ENCODE measurements at regions not wholly inside any gene's neighbourhood (a gene's known extent, or its start where the extent isn't known, plus 50 kb on each side); places are given as distances from the start of the nearest gene placed in this dataset.

DNA sequence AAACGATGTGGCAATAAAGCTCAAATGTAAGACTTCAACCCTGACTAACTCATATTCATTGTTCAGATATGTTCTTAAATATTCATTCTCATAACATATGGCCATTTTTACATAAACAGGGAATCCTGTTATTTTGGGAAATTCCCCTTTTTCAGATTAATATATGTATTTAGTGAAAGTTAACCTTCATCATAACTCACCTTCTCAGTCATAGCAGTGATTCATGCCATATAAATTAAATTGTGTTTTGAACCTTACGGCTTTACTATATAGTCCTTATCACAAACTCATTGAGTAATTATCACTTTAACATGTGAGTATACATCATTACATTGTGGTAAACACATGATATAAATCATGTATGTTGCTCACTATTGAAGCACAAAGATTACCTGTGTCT lies 392.5 kb upstream of the TRAM1L1 start:
- no peak overlapping the region for H3K4me3 ChIP-seq (ENCODE audit: low read depth, poor library complexity, severe bottlenecking)
- TF ChIP-seq, protein P1, sequence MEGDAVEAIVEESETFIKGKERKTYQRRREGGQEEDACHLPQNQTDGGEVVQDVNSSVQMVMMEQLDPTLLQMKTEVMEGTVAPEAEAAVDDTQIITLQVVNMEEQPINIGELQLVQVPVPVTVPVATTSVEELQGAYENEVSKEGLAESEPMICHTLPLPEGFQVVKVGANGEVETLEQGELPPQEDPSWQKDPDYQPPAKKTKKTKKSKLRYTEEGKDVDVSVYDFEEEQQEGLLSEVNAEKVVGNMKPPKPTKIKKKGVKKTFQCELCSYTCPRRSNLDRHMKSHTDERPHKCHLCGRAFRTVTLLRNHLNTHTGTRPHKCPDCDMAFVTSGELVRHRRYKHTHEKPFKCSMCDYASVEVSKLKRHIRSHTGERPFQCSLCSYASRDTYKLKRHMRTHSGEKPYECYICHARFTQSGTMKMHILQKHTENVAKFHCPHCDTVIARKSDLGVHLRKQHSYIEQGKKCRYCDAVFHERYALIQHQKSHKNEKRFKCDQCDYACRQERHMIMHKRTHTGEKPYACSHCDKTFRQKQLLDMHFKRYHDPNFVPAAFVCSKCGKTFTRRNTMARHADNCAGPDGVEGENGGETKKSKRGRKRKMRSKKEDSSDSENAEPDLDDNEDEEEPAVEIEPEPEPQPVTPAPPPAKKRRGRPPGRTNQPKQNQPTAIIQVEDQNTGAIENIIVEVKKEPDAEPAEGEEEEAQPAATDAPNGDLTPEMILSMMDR (IDR thresholded peaks at IDR 0.05): no peak
- TF ChIP-seq POLR2A (IDR thresholded peaks at IDR 0.05): no peak
- intact Hi-C loops (cut with DNase I; ENCODE audit: low total_unique reads): no loop called here
- WGBS, 2 donors: 74% methylated on average over 2 of the region's 2 CpGs
- no peak for DNase-seq (ENCODE audit: low spot score in 2 of 2)

DNA sequence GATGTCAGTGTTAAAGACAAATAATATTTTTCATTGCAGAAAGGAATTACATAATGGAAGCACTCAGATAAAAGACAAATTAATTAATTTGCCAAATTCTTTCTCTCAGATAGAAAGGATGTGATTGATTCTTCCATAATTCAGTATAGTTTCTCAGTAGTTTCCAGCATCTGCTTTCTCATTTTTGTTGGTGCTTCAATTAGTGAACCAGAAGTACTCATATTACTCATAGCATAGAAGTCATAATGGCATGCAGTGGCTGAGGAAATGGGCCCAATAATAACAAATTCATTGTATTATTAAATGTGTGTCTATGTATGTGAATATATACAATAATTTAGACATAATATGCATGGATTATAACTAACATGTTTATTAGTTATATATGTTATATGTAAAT lies 393.3 kb upstream of the TRAM1L1 start:
- no peak for DNase-seq (ENCODE audit: low spot score in 2 of 2)
- intact Hi-C loops (cut with DNase I; ENCODE audit: low total_unique reads): no loop called here
- no peak for TF ChIP-seq POLR2A (IDR thresholded peaks at IDR 0.05)
- TF ChIP-seq, protein P1 (IDR thresholded peaks at IDR 0.05): no peak
- H3K4me3 ChIP-seq (ENCODE audit: low read depth, poor library complexity, severe bottlenecking): no peak overlapping the region

DNA sequence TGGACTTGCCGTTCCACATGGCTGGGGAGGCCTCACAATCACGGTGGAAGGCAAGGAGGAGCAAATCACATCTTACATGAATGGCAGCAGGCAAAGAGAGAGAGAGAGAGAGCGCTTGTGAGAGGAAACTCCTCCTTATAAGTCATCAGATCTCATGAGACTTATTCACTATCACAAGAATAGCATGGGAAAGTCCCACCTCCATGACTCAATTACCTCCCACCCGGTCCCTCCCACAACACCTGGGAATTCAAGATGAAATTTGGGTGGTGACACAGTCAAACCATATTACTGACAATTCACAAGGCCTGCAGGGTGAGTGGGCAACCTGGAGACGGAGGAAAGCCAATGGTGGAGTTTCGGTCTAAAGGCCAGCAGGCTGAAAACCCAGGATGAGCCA lies 394.3 kb upstream of the TRAM1L1 start:
- no peak for DNase-seq (ENCODE audit: low spot score in 2 of 2)
- TF ChIP-seq POLR2A (IDR thresholded peaks at IDR 0.05): no peak
- TF ChIP-seq, protein P1 (IDR thresholded peaks at IDR 0.05): no peak
- WGBS, 2 donors: 76 to 77% methylated on average over 6 of the region's 6 CpGs
- intact Hi-C loops (cut with DNase I; ENCODE audit: low total_unique reads): no loop called here
- no peak overlapping the region for H3K4me3 ChIP-seq (ENCODE audit: low read depth, poor library complexity, severe bottlenecking)

DNA sequence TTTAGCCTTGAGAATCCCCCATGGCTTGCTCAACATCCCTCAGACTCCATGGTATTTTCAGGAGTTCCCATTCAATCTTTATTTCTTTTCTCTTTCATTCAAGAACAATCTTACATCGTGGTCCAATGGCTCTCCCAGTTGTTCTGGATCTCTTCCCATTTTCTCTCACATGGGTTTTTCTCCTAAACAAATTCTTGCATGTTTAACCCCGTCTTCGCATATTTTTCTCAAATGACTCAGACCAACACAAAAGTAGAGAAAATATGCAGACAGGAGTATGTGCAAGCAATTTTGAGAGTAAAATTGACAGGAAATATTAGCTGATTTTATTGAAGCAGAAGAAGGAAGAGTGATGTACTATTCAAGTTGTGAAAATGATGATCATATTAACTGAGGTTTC lies 396.4 kb upstream of the TRAM1L1 start:
- intact Hi-C loops (cut with DNase I; ENCODE audit: low total_unique reads): no loop called here
- WGBS, 2 donors: 42 to 47% methylated on average over 3 of the region's 3 CpGs
- DNase-seq (ENCODE audit: low spot score in 2 of 2): no peak
- TF ChIP-seq, protein P1 (IDR thresholded peaks at IDR 0.05): no peak
- TF ChIP-seq POLR2A (IDR thresholded peaks at IDR 0.05): no peak
- H3K4me3 ChIP-seq (ENCODE audit: low read depth, poor library complexity, severe bottlenecking): no peak overlapping the region

DNA sequence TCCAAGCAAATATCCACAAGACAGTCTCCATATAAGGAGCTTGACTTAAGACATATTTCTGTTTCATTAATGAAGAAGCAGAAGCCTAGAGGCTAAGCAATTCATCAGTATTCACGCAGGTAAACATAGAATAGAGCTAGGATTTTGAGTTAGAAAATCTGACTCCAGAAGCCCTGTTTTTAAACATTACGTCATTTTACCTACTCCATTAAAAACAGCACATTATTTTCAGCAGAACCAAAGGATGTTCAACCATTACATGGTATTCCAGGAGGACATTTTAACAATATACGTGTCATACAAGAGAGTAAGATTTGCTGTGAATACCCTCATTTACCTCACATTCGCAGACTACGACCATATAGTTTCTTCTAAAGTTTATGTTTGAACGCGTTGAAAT lies 403.3 kb upstream of the TRAM1L1 start:
- no peak overlapping the region for H3K4me3 ChIP-seq (ENCODE audit: low read depth, poor library complexity, severe bottlenecking)
- no peak for TF ChIP-seq POLR2A (IDR thresholded peaks at IDR 0.05)
- TF ChIP-seq, protein P1 (IDR thresholded peaks at IDR 0.05): no peak
- DNase-seq (ENCODE audit: low spot score in 2 of 2): no peak
- intact Hi-C loops (cut with DNase I; ENCODE audit: low total_unique reads): no loop called here
- 80 to 83% methylated on average over 7 of the region's 7 CpGs for WGBS, 2 donors

DNA sequence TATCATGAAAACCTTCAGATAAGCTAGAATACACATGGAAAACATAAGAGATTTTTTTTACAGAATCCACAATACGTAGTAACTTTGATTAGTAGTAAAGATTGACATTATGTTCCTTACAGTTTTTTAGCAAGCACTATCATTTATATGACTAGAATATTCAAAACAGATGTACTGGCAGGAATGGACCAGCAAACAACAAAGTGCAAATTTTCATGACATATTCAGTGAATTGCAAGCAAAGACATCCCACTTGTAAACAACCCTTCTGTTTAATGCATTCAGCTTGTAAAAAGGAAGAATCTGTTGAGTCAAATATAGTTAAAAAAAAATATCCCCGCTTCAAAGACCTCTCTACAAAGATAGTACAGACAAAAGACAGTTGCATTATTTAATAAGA lies 403.7 kb upstream of the TRAM1L1 start:
- DNase-seq (ENCODE audit: low spot score in 2 of 2): no peak
- WGBS, 2 donors: 65 to 66% methylated on average over 2 of the region's 2 CpGs

More for the DNA sequence above, 403.7 kb upstream of the TRAM1L1 start:
- intact Hi-C loops (cut with DNase I; ENCODE audit: low total_unique reads): no loop called here
- TF ChIP-seq, protein P1 (IDR thresholded peaks at IDR 0.05): no peak
- TF ChIP-seq POLR2A (IDR thresholded peaks at IDR 0.05): no peak
- H3K4me3 ChIP-seq (ENCODE audit: low read depth, poor library complexity, severe bottlenecking): no peak overlapping the region

Data from lower leg skin (tissue), 4 donors.